GM18508 (cell line): ENCODE measurements at regions not wholly inside any gene's neighbourhood (a gene's known extent, or its start where the extent isn't known, plus 50 kb on each side); places are given as distances from the start of the nearest gene placed in this dataset.

Experiments used
- ATAC-seq: cut with Tn5 transposase; IDR thresholded peaks from one replicate; pipeline ENCODE4 v1.9.1; 2021; ENCODE audit warnings: moderate number of reproducible peaks; ENCODE audit not compliant: insufficient read depth, unreplicated experiment

- no peak for ATAC-seq
Observed at GRCh38 chr3:24594161-24594560, 99.5 kb upstream of the THRB start.

- ATAC-seq: no peak
Observed at GRCh38 chr3:24595796-24596195, 101.1 kb upstream of the THRB start.

GRCh38 chr3:24596626-24597025, 102.0 kb upstream of the THRB start:
- no peak for ATAC-seq

- ATAC-seq: no peak
Observed at GRCh38 chr3:24598695-24599470, 104.2 kb upstream of the THRB start.

GRCh38 chr3:24601066-24601939, 106.7 kb upstream of the THRB start:
- ATAC-seq: no peak

- no peak for ATAC-seq
Observed at GRCh38 chr3:24604215-24604614, 109.6 kb upstream of the THRB start.

GRCh38 chr3:24605511-24606028, 110.9 kb upstream of the THRB start:
- no peak for ATAC-seq

- no peak for ATAC-seq
Observed at GRCh38 chr3:24607281-24607680, 112.6 kb upstream of the THRB start.

GRCh38 chr3:24608701-24609390, 114.2 kb upstream of the THRB start:
- no peak for ATAC-seq

- no peak for ATAC-seq
Observed at GRCh38 chr3:24614359-24614758, 119.7 kb upstream of the THRB start.

GRCh38 chr3:24615177-24615576, 120.5 kb upstream of the THRB start:
- no peak for ATAC-seq

GRCh38 chr3:24616110-24616829, 121.6 kb upstream of the THRB start:
- no peak for ATAC-seq

GRCh38 chr3:24622138-24622537, 127.5 kb upstream of the THRB start:
- ATAC-seq: no peak

GRCh38 chr3:24622696-24623225, 128.1 kb upstream of the THRB start:
- ATAC-seq: no peak

- ATAC-seq: no peak
Observed at GRCh38 chr3:24623657-24624056, 129.0 kb upstream of the THRB start.

GRCh38 chr3:24624938-24625681, 130.5 kb upstream of the THRB start:
- ATAC-seq: no peak

- ATAC-seq: no peak
Observed at GRCh38 chr3:24628523-24629258, 134.0 kb upstream of the THRB start.

GRCh38 chr3:24631481-24631880, 136.8 kb upstream of the THRB start:
- no peak for ATAC-seq
